ENCODE measurements at regions not wholly inside any gene's neighbourhood (a gene's known extent, or its start where the extent isn't known, plus 50 kb on each side); places are given as distances from the start of the nearest gene placed in this dataset.

DNA sequence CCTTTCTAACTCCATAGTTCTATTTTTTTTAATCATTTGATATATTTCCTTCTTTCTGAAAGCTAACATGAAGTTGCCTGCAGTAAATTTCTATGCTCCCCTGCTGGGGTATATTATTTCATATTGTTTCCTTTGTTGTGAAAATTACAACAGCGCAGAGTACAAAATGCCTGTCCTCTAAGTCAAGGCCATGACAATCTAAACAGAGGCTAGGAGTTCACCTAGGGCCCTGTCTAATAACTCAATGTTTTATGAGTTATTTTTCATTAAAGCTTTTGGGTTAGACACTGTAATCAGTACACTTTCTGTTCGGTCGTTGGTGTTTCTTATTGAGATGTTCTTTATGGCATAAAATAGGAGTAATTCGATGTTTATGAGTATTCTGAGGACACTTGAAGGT lies 111.2 kb downstream of the OSR1 start:
- Histone ChIP-seq H4K20me1 (ENCODE audit: insufficient read depth) (no peaks in the 10 kb centered on the region), H2AFZ (ENCODE audit: low read depth, low read length) (no peak overlapping the region), H3K4me3 (ENCODE audit: low read length) (no peak overlapping the region), H3K27ac (ENCODE audit: low read length) (no peak overlapping the region), H3K9me3 (ENCODE audit: low read length) (no peaks in the 10 kb centered on the region), H3F3A (ENCODE audit: insufficient read depth, low read length, poor library complexity, severe bottlenecking) (no peaks in the 10 kb centered on the region), H3K4me2 (ENCODE audit: low read length) (no peak overlapping the region), H3K36me3 (ENCODE audit: insufficient read depth, low read length) (no peaks in the 10 kb centered on the region), H3K79me2 (replicated peaks; ENCODE audit: insufficient read depth, low read length) (no peaks in the 10 kb centered on the region), H3K27me3 (ENCODE audit: insufficient read depth, low read depth, low read length) (no peaks in the 10 kb centered on the region), H3K9ac (ENCODE audit: low read length) (no peak overlapping the region), H3K9me2 (ENCODE audit: insufficient read depth, low read length) (no peaks in the 10 kb centered on the region)
- no peak for TF ChIP-seq POLR2AphosphoS5 (IDR thresholded peaks at IDR 0.05)
- TF ChIP-seq MXI1 (conservative IDR thresholded peaks at IDR 0.05; ENCODE audit: poor library complexity, severe bottlenecking): no peak
- TF ChIP-seq, protein P1, sequence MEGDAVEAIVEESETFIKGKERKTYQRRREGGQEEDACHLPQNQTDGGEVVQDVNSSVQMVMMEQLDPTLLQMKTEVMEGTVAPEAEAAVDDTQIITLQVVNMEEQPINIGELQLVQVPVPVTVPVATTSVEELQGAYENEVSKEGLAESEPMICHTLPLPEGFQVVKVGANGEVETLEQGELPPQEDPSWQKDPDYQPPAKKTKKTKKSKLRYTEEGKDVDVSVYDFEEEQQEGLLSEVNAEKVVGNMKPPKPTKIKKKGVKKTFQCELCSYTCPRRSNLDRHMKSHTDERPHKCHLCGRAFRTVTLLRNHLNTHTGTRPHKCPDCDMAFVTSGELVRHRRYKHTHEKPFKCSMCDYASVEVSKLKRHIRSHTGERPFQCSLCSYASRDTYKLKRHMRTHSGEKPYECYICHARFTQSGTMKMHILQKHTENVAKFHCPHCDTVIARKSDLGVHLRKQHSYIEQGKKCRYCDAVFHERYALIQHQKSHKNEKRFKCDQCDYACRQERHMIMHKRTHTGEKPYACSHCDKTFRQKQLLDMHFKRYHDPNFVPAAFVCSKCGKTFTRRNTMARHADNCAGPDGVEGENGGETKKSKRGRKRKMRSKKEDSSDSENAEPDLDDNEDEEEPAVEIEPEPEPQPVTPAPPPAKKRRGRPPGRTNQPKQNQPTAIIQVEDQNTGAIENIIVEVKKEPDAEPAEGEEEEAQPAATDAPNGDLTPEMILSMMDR (IDR thresholded peaks at IDR 0.05; ENCODE audit: poor library complexity, severe bottlenecking): no peak
- no peak for TF ChIP-seq EP300 (conservative IDR thresholded peaks at IDR 0.05; ENCODE audit: poor library complexity, severe bottlenecking)
- TF ChIP-seq RAD21 (conservative IDR thresholded peaks at IDR 0.05): no peak
- TF ChIP-seq, protein P2, sequence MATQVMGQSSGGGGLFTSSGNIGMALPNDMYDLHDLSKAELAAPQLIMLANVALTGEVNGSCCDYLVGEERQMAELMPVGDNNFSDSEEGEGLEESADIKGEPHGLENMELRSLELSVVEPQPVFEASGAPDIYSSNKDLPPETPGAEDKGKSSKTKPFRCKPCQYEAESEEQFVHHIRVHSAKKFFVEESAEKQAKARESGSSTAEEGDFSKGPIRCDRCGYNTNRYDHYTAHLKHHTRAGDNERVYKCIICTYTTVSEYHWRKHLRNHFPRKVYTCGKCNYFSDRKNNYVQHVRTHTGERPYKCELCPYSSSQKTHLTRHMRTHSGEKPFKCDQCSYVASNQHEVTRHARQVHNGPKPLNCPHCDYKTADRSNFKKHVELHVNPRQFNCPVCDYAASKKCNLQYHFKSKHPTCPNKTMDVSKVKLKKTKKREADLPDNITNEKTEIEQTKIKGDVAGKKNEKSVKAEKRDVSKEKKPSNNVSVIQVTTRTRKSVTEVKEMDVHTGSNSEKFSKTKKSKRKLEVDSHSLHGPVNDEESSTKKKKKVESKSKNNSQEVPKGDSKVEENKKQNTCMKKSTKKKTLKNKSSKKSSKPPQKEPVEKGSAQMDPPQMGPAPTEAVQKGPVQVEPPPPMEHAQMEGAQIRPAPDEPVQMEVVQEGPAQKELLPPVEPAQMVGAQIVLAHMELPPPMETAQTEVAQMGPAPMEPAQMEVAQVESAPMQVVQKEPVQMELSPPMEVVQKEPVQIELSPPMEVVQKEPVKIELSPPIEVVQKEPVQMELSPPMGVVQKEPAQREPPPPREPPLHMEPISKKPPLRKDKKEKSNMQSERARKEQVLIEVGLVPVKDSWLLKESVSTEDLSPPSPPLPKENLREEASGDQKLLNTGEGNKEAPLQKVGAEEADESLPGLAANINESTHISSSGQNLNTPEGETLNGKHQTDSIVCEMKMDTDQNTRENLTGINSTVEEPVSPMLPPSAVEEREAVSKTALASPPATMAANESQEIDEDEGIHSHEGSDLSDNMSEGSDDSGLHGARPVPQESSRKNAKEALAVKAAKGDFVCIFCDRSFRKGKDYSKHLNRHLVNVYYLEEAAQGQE (IDR thresholded peaks at IDR 0.05; ENCODE audit: borderline replicate concordance): no peak
- no peak for TF ChIP-seq SMC3 (conservative IDR thresholded peaks at IDR 0.05; ENCODE audit: poor library complexity)
- no peak for TF ChIP-seq EZH2 (IDR thresholded peaks at IDR 0.05; ENCODE audit: borderline replicate concordance, insufficient read depth, low read length, poor library complexity, severe bottlenecking)
- no peak for TF ChIP-seq TAF1 (IDR thresholded peaks at IDR 0.05; ENCODE audit: low read depth)

DNA sequence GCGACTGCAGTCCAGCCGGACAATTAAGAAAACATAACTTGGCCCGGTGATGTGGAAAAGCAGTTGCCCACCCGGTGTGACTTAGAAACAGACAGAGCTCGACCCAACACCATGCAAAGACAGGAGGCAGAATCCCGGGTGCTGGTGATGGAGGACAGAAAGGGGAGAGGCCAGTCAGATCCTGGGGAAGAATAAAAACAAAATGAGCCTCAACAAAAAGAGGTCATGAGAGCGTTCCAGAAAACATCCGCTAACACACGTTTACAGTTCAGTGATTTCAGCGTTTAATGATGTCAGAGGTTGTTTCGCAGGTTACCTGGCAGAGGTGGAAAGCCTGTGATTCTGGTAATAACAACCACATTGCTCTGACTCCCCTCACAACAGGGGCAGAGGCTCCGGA lies 111.9 kb downstream of the OSR1 start:
- no peaks in the 10 kb centered on the region for H3F3A ChIP-seq (ENCODE audit: insufficient read depth, low read length, poor library complexity, severe bottlenecking)
- TF ChIP-seq EZH2 (IDR thresholded peaks at IDR 0.05; ENCODE audit: borderline replicate concordance, insufficient read depth, low read length, poor library complexity, severe bottlenecking) (no peak), RAD21 (conservative IDR thresholded peaks at IDR 0.05) (no peak), POLR2AphosphoS5 (IDR thresholded peaks at IDR 0.05) (no peak)
- TF ChIP-seq, protein P1 (IDR thresholded peaks at IDR 0.05; ENCODE audit: poor library complexity, severe bottlenecking): no peak
- H4K20me1 ChIP-seq (ENCODE audit: insufficient read depth): no peaks in the 10 kb centered on the region
- no peaks in the 10 kb centered on the region for H3K79me2 ChIP-seq (replicated peaks; ENCODE audit: insufficient read depth, low read length)
- H3K4me3 ChIP-seq (ENCODE audit: low read length): no peak overlapping the region
- H3K9me2 ChIP-seq (ENCODE audit: insufficient read depth, low read length): no peaks in the 10 kb centered on the region
- H3K9ac ChIP-seq (ENCODE audit: low read length): no peak overlapping the region
- H2AFZ ChIP-seq (ENCODE audit: low read depth, low read length): no peak overlapping the region
- no peak overlapping the region for H3K27ac ChIP-seq (ENCODE audit: low read length)
- no peaks in the 10 kb centered on the region for H3K27me3 ChIP-seq (ENCODE audit: insufficient read depth, low read depth, low read length)
- H3K4me2 ChIP-seq (ENCODE audit: low read length): no peak overlapping the region
- H3K9me3 ChIP-seq (ENCODE audit: low read length): no peaks in the 10 kb centered on the region
- no peaks in the 10 kb centered on the region for H3K36me3 ChIP-seq (ENCODE audit: insufficient read depth, low read length)

Measured in neural cell (in vitro differentiated cells).